Heart left ventricle (tissue), 13 donors: ENCODE measurements at regions not wholly inside any gene's neighbourhood (a gene's known extent, or its start where the extent isn't known, plus 50 kb on each side); places are given as distances from the start of the nearest gene placed in this dataset.

Source experiments
- POLR2A ChIP-seq, 2 donors: fragments of 450-650 bp; IDR thresholded peaks; one replicate each; pipeline ENCODE4 v1.6.1; 2017; ENCODE audit warnings: antibody characterized with exemption in 2 of 2, mild to moderate bottlenecking in 2 of 2, moderate library complexity in 2 of 2
- TF ChIP-seq, protein P1 (sequence below), 12 donors: fragments of 200-600 bp; sonication (generic) in 4 of 12; IDR thresholded peaks; one replicate each; pipeline versions ENCODE4 v1.5.0 to v1.8.0; 2018 to 2022; ENCODE audit warnings: antibody characterized with exemption in 12 of 12, mild to moderate bottlenecking in 5 of 12
- donor health status: ischemic (EF 13 %, LVEDD 7.1; RV severe dilation, severe dysfunction).
- donor health status: DM: no; HTN: yes; CAD: no.
- donor health status: DM: no; HTN: no; CAD: no.
- donor health status: ischemic (EF 25% LVEDD 6.9; RV normal size, moderate dysfunction).
- donor health status: ischemic (EF 25% LVEDD 5.7; RV mildly dilated, moderate dysfunction).
- donor health status: ischemic (EF 35%, LVEDD 5.7; RV mildly dilated, moderate dysfunction).
- donor health status: nonischemic (EF 11% LVEDD 7.7; RV severe dilation, severe dysfunction).
- donor health status: DM: yes; HTN: yes; CAD: no.
- donor health status: PGD.
- donor health status: ischemic (EF 29% LVEDD 5.4; RV normal size, mild dysfunction).
- donor health status: nonischemic (EF 23%, LVEDD 6.1; RV moderate dilation, normal function).

GRCh38 chr2:128668946-128669345 lies 350.3 kb upstream of the HS6ST1 start:
- TF ChIP-seq, protein P1, sequence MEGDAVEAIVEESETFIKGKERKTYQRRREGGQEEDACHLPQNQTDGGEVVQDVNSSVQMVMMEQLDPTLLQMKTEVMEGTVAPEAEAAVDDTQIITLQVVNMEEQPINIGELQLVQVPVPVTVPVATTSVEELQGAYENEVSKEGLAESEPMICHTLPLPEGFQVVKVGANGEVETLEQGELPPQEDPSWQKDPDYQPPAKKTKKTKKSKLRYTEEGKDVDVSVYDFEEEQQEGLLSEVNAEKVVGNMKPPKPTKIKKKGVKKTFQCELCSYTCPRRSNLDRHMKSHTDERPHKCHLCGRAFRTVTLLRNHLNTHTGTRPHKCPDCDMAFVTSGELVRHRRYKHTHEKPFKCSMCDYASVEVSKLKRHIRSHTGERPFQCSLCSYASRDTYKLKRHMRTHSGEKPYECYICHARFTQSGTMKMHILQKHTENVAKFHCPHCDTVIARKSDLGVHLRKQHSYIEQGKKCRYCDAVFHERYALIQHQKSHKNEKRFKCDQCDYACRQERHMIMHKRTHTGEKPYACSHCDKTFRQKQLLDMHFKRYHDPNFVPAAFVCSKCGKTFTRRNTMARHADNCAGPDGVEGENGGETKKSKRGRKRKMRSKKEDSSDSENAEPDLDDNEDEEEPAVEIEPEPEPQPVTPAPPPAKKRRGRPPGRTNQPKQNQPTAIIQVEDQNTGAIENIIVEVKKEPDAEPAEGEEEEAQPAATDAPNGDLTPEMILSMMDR (IDR thresholded peaks at IDR 0.05): no peak
- TF ChIP-seq POLR2A (IDR thresholded peaks at IDR 0.05): no peak
